Cardiac muscle cell (in vitro differentiated cells and primary cell): ENCODE measurements at regions not wholly inside any gene's neighbourhood (a gene's known extent, or its start where the extent isn't known, plus 50 kb on each side); places are given as distances from the start of the nearest gene placed in this dataset.

ENCODE experiments used
- DNase-seq, 2 donors: peaks; one replicate each; pipeline versions ENCODE4 v3.0.0 to v3.0.0-alpha.2; 2010 to 2017; ENCODE audit warnings: low read depth in 1 of 2, low spot score in 1 of 2
- H3K27ac ChIP-seq: fragments of 200-600 bp; sonication (generic); 2 replicates; pipeline ENCODE4 v1.5.1; 2016
- H3K27me3 ChIP-seq: fragments of 200-600 bp; sonication (generic); 2 replicates; pipeline ENCODE4 v1.6.0; 2016; ENCODE audit warnings: control low read depth
- H3K36me3 ChIP-seq: fragments of 200-600 bp; sonication (generic); 2 replicates; pipeline ENCODE4 v1.5.1; 2016; ENCODE audit warnings: control low read depth
- H3K4me1 ChIP-seq: fragments of 200-600 bp; sonication (generic); 2 replicates; pipeline ENCODE4 v1.8.1; 2017; ENCODE audit warnings: low read depth, mild to moderate bottlenecking, mixed run types
- H3K4me3 ChIP-seq: fragments of 200-600 bp; sonication (generic); 2 replicates; pipeline ENCODE4 v1.5.1; 2016; ENCODE audit warnings: mild to moderate bottlenecking
- H3K9me3 ChIP-seq: fragments of 200-600 bp; sonication (generic); 2 replicates; pipeline ENCODE4 v1.5.1; 2017; ENCODE audit warnings: low read depth, mild to moderate bottlenecking, control low read depth
- CTCF ChIP-seq: IDR thresholded peaks from 2 replicates; pipeline ENCODE4 v1.5.1; 2012; ENCODE audit warnings: low read depth, mild to moderate bottlenecking, low read length

GRCh38 chr7:18265611-18266281 is 229.8 kb upstream of the HDAC9 start:
- DNase-seq = no peak
- Histone ChIP-seq H3K36me3 (no peaks in the 10 kb centered on the region), H3K27me3 (no peaks in the 10 kb centered on the region), H3K27ac (no peak overlapping the region), H3K4me1 (no peaks in the 10 kb centered on the region), H3K4me3 (no peak overlapping the region), H3K9me3 (peaks cover 2% of the 10 kb centered on the region)
- TF ChIP-seq CTCF = no peak

GRCh38 chr7:18268571-18268970 is 227.0 kb upstream of the HDAC9 start:
- no peaks in the 10 kb centered on the region for H3K36me3 ChIP-seq

GRCh38 chr7:18276380-18276779 is 219.2 kb upstream of the HDAC9 start:
- Histone ChIP-seq H3K27me3 (no peaks in the 10 kb centered on the region), H3K27ac (no peak overlapping the region), H3K4me1 (no peaks in the 10 kb centered on the region), H3K4me3 (no peak overlapping the region), H3K36me3 (no peaks in the 10 kb centered on the region), H3K9me3 (no peaks in the 10 kb centered on the region)
- DNase-seq = no peak
- no peak for TF ChIP-seq CTCF

More at GRCh38 chr7:18268571-18268970, 227.0 kb upstream of the HDAC9 start:
- Histone ChIP-seq H3K27ac (no peak overlapping the region), H3K9me3 (no peaks in the 10 kb centered on the region), H3K27me3 (no peaks in the 10 kb centered on the region), H3K4me1 (no peaks in the 10 kb centered on the region), H3K4me3 (no peak overlapping the region)
- no peak for DNase-seq
- no peak for TF ChIP-seq CTCF

GRCh38 chr7:18278316-18278715 is 217.2 kb upstream of the HDAC9 start:
- Histone ChIP-seq H3K36me3 (no peaks in the 10 kb centered on the region), H3K9me3 (no peaks in the 10 kb centered on the region), H3K27me3 (no peaks in the 10 kb centered on the region), H3K4me3 (no peak overlapping the region), H3K27ac (no peak overlapping the region), H3K4me1 (no peaks in the 10 kb centered on the region)
- TF ChIP-seq CTCF = no peak
- no peak for DNase-seq

- H3K27ac ChIP-seq = no peak overlapping the region
- no peak for TF ChIP-seq CTCF
- DNase-seq = no peak
- no peaks in the 10 kb centered on the region for H3K27me3 ChIP-seq
- H3K4me1 ChIP-seq = no peaks in the 10 kb centered on the region
- no peaks in the 10 kb centered on the region for H3K9me3 ChIP-seq
- H3K4me3 ChIP-seq = no peak overlapping the region
- H3K36me3 ChIP-seq = no peaks in the 10 kb centered on the region
These were observed 212.5 kb upstream of the HDAC9 start for GRCh38 chr7:18283045-18283444.
